CD14-positive monocyte (primary cell): ENCODE measurements at regions not wholly inside any gene's neighbourhood (a gene's known extent, or its start where the extent isn't known, plus 50 kb on each side); places are given as distances from the start of the nearest gene placed in this dataset.

Experiments
- DNase-seq, 3 donors: peaks; one replicate each; pipeline ENCODE4 v3.0.0-alpha.2; 2011 to 2022
- H2AFZ ChIP-seq: 2 replicates; pipeline ENCODE4 v1.6.0; 2012; ENCODE audit warnings: mild to moderate bottlenecking, low read depth, low read length, inconsistent platforms; ENCODE audit not compliant: insufficient read depth, poor library complexity, severe bottlenecking
- H3K27ac ChIP-seq, 2 donors: 1 replicate in 1 of 2; 2 replicates in 1 of 2; pipeline ENCODE4 v1.5.1; 2012 to 2013; ENCODE audit warnings: low read length in 2 of 2, control low read depth in 1 of 2, inconsistent platforms in 1 of 2, low read depth in 1 of 2, mild to moderate bottlenecking in 1 of 2
- H3K27me3 ChIP-seq, 2 donors: one replicate each; pipeline versions ENCODE4 v1.6.0 to v1.6.1; 2011 to 2013; ENCODE audit warnings: low read length in 2 of 2; ENCODE audit not compliant: control insufficient read depth in 2 of 2, insufficient read depth in 2 of 2
- H3K36me3 ChIP-seq, 2 donors: replicated peaks in 1 of 2; 1 replicate in 1 of 2; 2 replicates in 1 of 2; pipeline versions ENCODE4 v1.5.1 to v1.6.1; 2012 to 2013; ENCODE audit warnings: low read length in 2 of 2, control low read depth in 1 of 2, inconsistent platforms in 1 of 2, mild to moderate bottlenecking in 1 of 2; ENCODE audit not compliant: insufficient read depth in 2 of 2, control insufficient read depth in 1 of 2
- H3K4me1 ChIP-seq, 2 donors: 1 replicate in 1 of 2; 2 replicates in 1 of 2; pipeline versions ENCODE4 v1.5.1 to v1.6.1; 2012 to 2013; ENCODE audit warnings: low read length in 2 of 2, control low read depth in 1 of 2, inconsistent platforms in 1 of 2, mild to moderate bottlenecking in 1 of 2, moderate library complexity in 1 of 2; ENCODE audit not compliant: insufficient read depth in 2 of 2, control insufficient read depth in 1 of 2
- H3K4me2 ChIP-seq: replicated peaks from 2 replicates; pipeline ENCODE3; 2012; ENCODE audit warnings: low read length, moderate library complexity, mild to moderate bottlenecking; ENCODE audit not compliant: poor library complexity, severe bottlenecking; ENCODE audit errors: extremely low read depth
- H3K4me3 ChIP-seq, 3 experiments: fragments of 200-600 bp in 1 of 3; sonication (generic) in 1 of 3; replicated peaks in 1 of 3; 1 replicate in 2 of 3; 2 replicates in 1 of 3; pipeline ENCODE4 v1.5.1; 2011 to 2013; ENCODE audit warnings: low read length in 3 of 3, mild to moderate bottlenecking in 3 of 3, control low read depth in 2 of 3, low read depth in 2 of 3, inconsistent platforms in 1 of 3, moderate library complexity in 1 of 3
- H3K79me2 ChIP-seq: 2 replicates; pipeline ENCODE4 v1.6.0; 2012; ENCODE audit warnings: mild to moderate bottlenecking, control low read depth, inconsistent platforms, low read length, moderate library complexity; ENCODE audit not compliant: insufficient read depth
- H3K9ac ChIP-seq: 2 replicates; pipeline ENCODE4 v1.6.0; 2017; ENCODE audit warnings: low read length, mild to moderate bottlenecking; ENCODE audit not compliant: insufficient read depth, poor library complexity, severe bottlenecking
- H3K9me3 ChIP-seq, 2 donors: replicated peaks in 1 of 2; 1 replicate in 1 of 2; 2 replicates in 1 of 2; pipeline versions ENCODE4 v1.5.1 to v1.6.1; 2012 to 2013; ENCODE audit warnings: low read length in 2 of 2, control low read depth in 1 of 2; ENCODE audit not compliant: control insufficient read depth in 1 of 2, insufficient read depth in 1 of 2
- H4K20me1 ChIP-seq: 2 replicates; pipeline ENCODE4 v1.6.0; 2012; ENCODE audit warnings: mild to moderate bottlenecking, low read length, control low read depth, moderate library complexity; ENCODE audit not compliant: insufficient read depth
- H3K27ac Mint-ChIP-seq, 7 donors: one replicate each; pipeline ENCODE4 v1.8.0; 2020; ENCODE audit warnings: mild to moderate bottlenecking in 7 of 7, mixed read lengths in 7 of 7, moderate library complexity in 6 of 7, inconsistent platforms in 2 of 7
- H3K27me3 Mint-ChIP-seq, 3 donors: one replicate each; pipeline ENCODE4 v1.8.0; 2021 to 2022; ENCODE audit warnings: low read depth in 3 of 3, mild to moderate bottlenecking in 3 of 3, mixed read lengths in 3 of 3, moderate library complexity in 3 of 3, inconsistent platforms in 1 of 3
- H3K36me3 Mint-ChIP-seq, 2 donors: one replicate each; pipeline ENCODE4 v1.8.0; 2020; ENCODE audit warnings: mixed read lengths in 2 of 2, inconsistent platforms in 1 of 2, mild to moderate bottlenecking in 1 of 2
- H3K4me1 Mint-ChIP-seq: one replicate; pipeline ENCODE4 v1.8.0; 2020; ENCODE audit warnings: mild to moderate bottlenecking, mixed read lengths
- H3K4me3 Mint-ChIP-seq, 2 donors: one replicate each; pipeline ENCODE4 v1.8.0; 2020; ENCODE audit warnings: mild to moderate bottlenecking in 2 of 2, mixed read lengths in 2 of 2, moderate library complexity in 1 of 2
- H3K9me3 Mint-ChIP-seq, 7 donors: one replicate each; pipeline ENCODE4 v1.8.0; 2020 to 2022; ENCODE audit warnings: mixed read lengths in 7 of 7, mild to moderate bottlenecking in 6 of 7, moderate library complexity in 6 of 7, inconsistent platforms in 2 of 7
- CTCF ChIP-seq: fragments of 200-600 bp; IDR thresholded peaks from one replicate; pipeline ENCODE4 v1.8.0; 2022; ENCODE audit warnings: antibody characterized with exemption, mild to moderate bottlenecking
- WGBS: methylation state at CpG from one replicate; pipeline ENCODE4 v1.1.5; 2013; ENCODE audit warnings: missing lambda C conversion rate; ENCODE audit not compliant: insufficient coverage; 5-methylcytosine and 5-hydroxymethylcytosine counted together
- intact Hi-C, 2 donors: fragments of 100-400 bp; cut with micrococcal nuclease; formaldehyde crosslinking; loops; one replicate each; pipeline versions ENCODE4 v1.15.0 to v1.15.1; 2023

- Histone ChIP-seq H3K9me3 (no peaks in the 10 kb centered on the region), H3K27me3 (no peaks in the 10 kb centered on the region), H3K79me2 (no peaks in the 10 kb centered on the region), H3K27ac (no peak overlapping the region), H3K9ac (no peak overlapping the region), H3K4me2 (no peak overlapping the region), H3K36me3 (no peaks in the 10 kb centered on the region), H2AFZ (no peak overlapping the region), H3K4me1 (no peaks in the 10 kb centered on the region), H4K20me1 (no peaks in the 10 kb centered on the region), H3K4me3 (no peak overlapping the region)
- intact Hi-C loops = no loop called here
- Mint-ChIP-seq H3K27me3 (no peaks in the 10 kb centered on the region), H3K4me3 (no peak overlapping the region), H3K36me3 (no peaks in the 10 kb centered on the region), H3K4me1 (no peaks in the 10 kb centered on the region), H3K9me3 (peaks cover 0 to 3% (median 0%) of the 10 kb centered on the region in 7 donors), H3K27ac (no peak overlapping the region)
- no CpG with 5 or more reads among the region's 1 CpG for WGBS
- no peak for DNase-seq
- TF ChIP-seq CTCF = no peak
Measured at GRCh38 chr9:20054734-20055133, 265.9 kb upstream of the SLC24A2 start.

- Histone ChIP-seq H3K4me1 (no peaks in the 10 kb centered on the region), H3K36me3 (no peaks in the 10 kb centered on the region), H2AFZ (no peak overlapping the region), H3K4me2 (no peak overlapping the region), H3K9me3 (no peaks in the 10 kb centered on the region), H3K27ac (no peak overlapping the region), H3K79me2 (no peaks in the 10 kb centered on the region), H3K9ac (no peak overlapping the region), H3K27me3 (no peaks in the 10 kb centered on the region), H4K20me1 (no peaks in the 10 kb centered on the region), H3K4me3 (no peak overlapping the region)
- Mint-ChIP-seq H3K4me1 (no peaks in the 10 kb centered on the region), H3K27me3 (peaks cover 0 to 4% (median 0%) of the 10 kb centered on the region in 3 donors), H3K9me3 (no peaks in the 10 kb centered on the region), H3K27ac (no peak overlapping the region), H3K36me3 (no peaks in the 10 kb centered on the region), H3K4me3 (no peak overlapping the region)
- no peak for DNase-seq
- TF ChIP-seq CTCF = no peak
- intact Hi-C loops = no loop called here
- no CpG with 5 or more reads among the region's 4 CpGs for WGBS
Measured at GRCh38 chr9:20048985-20049384, 260.1 kb upstream of the SLC24A2 start.
